H1 (cell line): ENCODE measurements at regions not wholly inside any gene's neighbourhood (a gene's known extent, or its start where the extent isn't known, plus 50 kb on each side); places are given as distances from the start of the nearest gene placed in this dataset.

Experiments used
- CREB1 ChIP-seq: IDR thresholded peaks from 2 replicates; pipeline ENCODE4 v1.6.1; 2012; ENCODE audit warnings: inconsistent platforms
- CTCF ChIP-seq, 3 experiments: IDR thresholded peaks; 1 replicate in 2 of 3; 2 replicates in 1 of 3; pipeline versions ENCODE4 v1.5.1 to v1.6.1; 2011; ENCODE audit warnings: low read length in 3 of 3, mild to moderate bottlenecking in 3 of 3, inconsistent platforms in 2 of 3, low read depth in 1 of 3, moderate library complexity in 1 of 3; ENCODE audit not compliant: insufficient read depth in 1 of 3; ENCODE audit errors: control extremely low read depth in 1 of 3
- EZH2 ChIP-seq: fragments of 200-600 bp; sonication (generic); IDR thresholded peaks from 2 replicates; pipeline ENCODE4 v1.7.1; 2012; ENCODE audit warnings: low read depth, mild to moderate bottlenecking, moderate library complexity, low read length, inconsistent platforms; ENCODE audit not compliant: severe bottlenecking
- JUND ChIP-seq: IDR thresholded peaks from 2 replicates; pipeline ENCODE4 v1.6.1; 2011; ENCODE audit warnings: mild to moderate bottlenecking, improper control_type of control experiment, low read length
- POLR2A ChIP-seq, 2 experiments: IDR thresholded peaks; 1 replicate in 1 of 2; 2 replicates in 1 of 2; pipeline ENCODE4 v1.6.1; 2011; ENCODE audit warnings: low read depth in 2 of 2, low read length in 2 of 2, mild to moderate bottlenecking in 2 of 2; ENCODE audit errors: control extremely low read depth in 1 of 2
- POLR2AphosphoS5 ChIP-seq: IDR thresholded peaks from 2 replicates; pipeline ENCODE4 v1.6.1; 2011; ENCODE audit warnings: low read depth, low read length
- RAD21 ChIP-seq, 2 experiments: IDR thresholded peaks in 1 of 2; conservative IDR thresholded peaks in 1 of 2; 2 replicates each; pipeline ENCODE4 v1.6.1; 2011; ENCODE audit warnings: low read depth in 2 of 2, low read length in 2 of 2, improper control_type of control experiment in 1 of 2, inconsistent platforms in 1 of 2, mild to moderate bottlenecking in 1 of 2, moderate library complexity in 1 of 2
- SUZ12 ChIP-seq: fragments of 200-600 bp; sonication (generic); IDR thresholded peaks from 2 replicates; pipeline ENCODE4 v1.6.1; 2012; ENCODE audit warnings: mild to moderate bottlenecking, inconsistent platforms, low read length, moderate library complexity, mixed read lengths

- TF ChIP-seq CTCF (IDR thresholded peaks at IDR 0.05; ENCODE audit: control extremely low read depth in 1 of 3, insufficient read depth in 1 of 3, low read depth in 1 of 3, low read length in 3 of 3) (peak; percentile 10 to 20 (median 14); a peak in 3 of 4 replicates), POLR2AphosphoS5 (no peak), RAD21 (IDR thresholded peaks at IDR 0.05 in 1 of 2, conservative IDR thresholded peaks at IDR 0.05 in 1 of 2; ENCODE audit: low read depth in 2 of 2, low read length in 2 of 2) (peak; percentile 20 to 38; a peak in 3 of 4 replicates), JUND (no peak), SUZ12 (no peak), CREB1 (no peak), EZH2 (no peak), POLR2A (IDR thresholded peaks at IDR 0.05; ENCODE audit: control extremely low read depth in 1 of 2, low read depth in 2 of 2, low read length in 2 of 2) (no peak)
Measured at GRCh38 chr10:63972949-63973827, 452.0 kb downstream of the REEP3 start.
